ENCODE measurements at regions not wholly inside any gene's neighbourhood (a gene's known extent, or its start where the extent isn't known, plus 50 kb on each side); places are given as distances from the start of the nearest gene placed in this dataset.

DNA sequence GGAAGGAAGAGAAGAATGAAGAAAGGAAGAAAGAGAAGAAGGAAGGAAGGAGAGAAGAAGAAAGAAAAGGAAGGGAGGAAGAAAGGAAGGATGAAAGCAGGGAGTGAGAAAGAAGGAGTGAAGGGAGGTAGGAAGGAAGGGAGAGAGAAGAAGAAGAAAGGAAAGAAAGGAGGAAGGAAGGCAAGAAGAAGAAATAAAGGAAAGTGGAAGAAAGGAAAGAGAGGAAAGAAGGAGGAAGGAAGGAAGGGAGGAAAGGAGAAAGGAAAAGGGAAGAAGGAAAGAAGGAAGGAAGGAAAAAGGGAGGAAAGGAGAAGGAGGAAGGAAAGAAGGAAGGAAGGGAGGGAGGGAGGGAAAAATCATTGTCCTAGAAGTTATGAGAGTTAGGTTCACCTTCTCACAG lies 696.6 kb upstream of the TMEM132C start:
- CTCF ChIA-PET: interaction anchor here (1.8 kb wide), 1 partner anchor 11 kb away, joined by 7 read pairs; no protein-coding TSS in a partner anchor
- POLR2A ChIA-PET: no interaction called here
- H3K27me3 Mint-ChIP-seq (ENCODE audit: low read depth): peaks cover 30% of the 10 kb centered on the region
- no peak overlapping the region for H3K4me3 Mint-ChIP-seq
- peaks cover 8% of the 10 kb centered on the region for H3K36me3 Mint-ChIP-seq
- H3K9me3 Mint-ChIP-seq: peaks cover 7% of the 10 kb centered on the region
- DNase-seq (ENCODE audit: low spot score): no peak
- TF ChIP-seq PREB (CRISPR knock-in tag; IDR thresholded peaks at IDR 0.05; ENCODE audit: borderline replicate concordance) (no peak), MXD4 (CRISPR knock-in tag; IDR thresholded peaks at IDR 0.05; ENCODE audit: borderline replicate concordance) (no peak), ZNF416 (CRISPR knock-in tag; IDR thresholded peaks at IDR 0.05) (no peak), PRRX2 (CRISPR knock-in tag; IDR thresholded peaks at IDR 0.05) (no peak), GTF2I (CRISPR knock-in tag; conservative IDR thresholded peaks at IDR 0.05) (no peak), MLX (CRISPR knock-in tag; IDR thresholded peaks at IDR 0.05) (no peak), NR1H2 (CRISPR knock-in tag; IDR thresholded peaks at IDR 0.05) (no peak), ZNF671 (CRISPR knock-in tag; IDR thresholded peaks at IDR 0.05) (no peak)
- TF ChIP-seq, protein P1, sequence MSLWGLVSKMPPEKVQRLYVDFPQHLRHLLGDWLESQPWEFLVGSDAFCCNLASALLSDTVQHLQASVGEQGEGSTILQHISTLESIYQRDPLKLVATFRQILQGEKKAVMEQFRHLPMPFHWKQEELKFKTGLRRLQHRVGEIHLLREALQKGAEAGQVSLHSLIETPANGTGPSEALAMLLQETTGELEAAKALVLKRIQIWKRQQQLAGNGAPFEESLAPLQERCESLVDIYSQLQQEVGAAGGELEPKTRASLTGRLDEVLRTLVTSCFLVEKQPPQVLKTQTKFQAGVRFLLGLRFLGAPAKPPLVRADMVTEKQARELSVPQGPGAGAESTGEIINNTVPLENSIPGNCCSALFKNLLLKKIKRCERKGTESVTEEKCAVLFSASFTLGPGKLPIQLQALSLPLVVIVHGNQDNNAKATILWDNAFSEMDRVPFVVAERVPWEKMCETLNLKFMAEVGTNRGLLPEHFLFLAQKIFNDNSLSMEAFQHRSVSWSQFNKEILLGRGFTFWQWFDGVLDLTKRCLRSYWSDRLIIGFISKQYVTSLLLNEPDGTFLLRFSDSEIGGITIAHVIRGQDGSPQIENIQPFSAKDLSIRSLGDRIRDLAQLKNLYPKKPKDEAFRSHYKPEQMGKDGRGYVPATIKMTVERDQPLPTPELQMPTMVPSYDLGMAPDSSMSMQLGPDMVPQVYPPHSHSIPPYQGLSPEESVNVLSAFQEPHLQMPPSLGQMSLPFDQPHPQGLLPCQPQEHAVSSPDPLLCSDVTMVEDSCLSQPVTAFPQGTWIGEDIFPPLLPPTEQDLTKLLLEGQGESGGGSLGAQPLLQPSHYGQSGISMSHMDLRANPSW (CRISPR knock-in tag; conservative IDR thresholded peaks at IDR 0.05; ENCODE audit: low read depth): no peak
- TF ChIP-seq, protein P2, sequence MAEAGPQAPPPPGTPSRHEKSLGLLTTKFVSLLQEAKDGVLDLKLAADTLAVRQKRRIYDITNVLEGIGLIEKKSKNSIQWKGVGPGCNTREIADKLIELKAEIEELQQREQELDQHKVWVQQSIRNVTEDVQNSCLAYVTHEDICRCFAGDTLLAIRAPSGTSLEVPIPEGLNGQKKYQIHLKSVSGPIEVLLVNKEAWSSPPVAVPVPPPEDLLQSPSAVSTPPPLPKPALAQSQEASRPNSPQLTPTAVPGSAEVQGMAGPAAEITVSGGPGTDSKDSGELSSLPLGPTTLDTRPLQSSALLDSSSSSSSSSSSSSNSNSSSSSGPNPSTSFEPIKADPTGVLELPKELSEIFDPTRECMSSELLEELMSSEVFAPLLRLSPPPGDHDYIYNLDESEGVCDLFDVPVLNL (CRISPR knock-in tag; IDR thresholded peaks at IDR 0.05; ENCODE audit: borderline replicate concordance, low read depth): no peak
- TF ChIP-seq, protein P3, sequence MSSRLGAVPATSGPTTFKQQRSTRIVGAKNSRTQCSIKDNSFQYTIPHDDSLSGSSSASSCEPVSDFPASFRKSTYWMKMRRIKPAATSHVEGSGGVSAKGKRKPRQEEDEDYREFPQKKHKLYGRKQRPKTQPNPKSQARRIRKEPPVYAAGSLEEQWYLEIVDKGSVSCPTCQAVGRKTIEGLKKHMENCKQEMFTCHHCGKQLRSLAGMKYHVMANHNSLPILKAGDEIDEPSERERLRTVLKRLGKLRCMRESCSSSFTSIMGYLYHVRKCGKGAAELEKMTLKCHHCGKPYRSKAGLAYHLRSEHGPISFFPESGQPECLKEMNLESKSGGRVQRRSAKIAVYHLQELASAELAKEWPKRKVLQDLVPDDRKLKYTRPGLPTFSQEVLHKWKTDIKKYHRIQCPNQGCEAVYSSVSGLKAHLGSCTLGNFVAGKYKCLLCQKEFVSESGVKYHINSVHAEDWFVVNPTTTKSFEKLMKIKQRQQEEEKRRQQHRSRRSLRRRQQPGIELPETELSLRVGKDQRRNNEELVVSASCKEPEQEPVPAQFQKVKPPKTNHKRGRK (CRISPR knock-in tag; IDR thresholded peaks at IDR 0.05; ENCODE audit: borderline replicate concordance): no peak
- ATAC-seq: no peak
- H3K27ac Mint-ChIP-seq: no peak overlapping the region
- peaks cover 24% of the 10 kb centered on the region for H3K4me1 Mint-ChIP-seq

DNA sequence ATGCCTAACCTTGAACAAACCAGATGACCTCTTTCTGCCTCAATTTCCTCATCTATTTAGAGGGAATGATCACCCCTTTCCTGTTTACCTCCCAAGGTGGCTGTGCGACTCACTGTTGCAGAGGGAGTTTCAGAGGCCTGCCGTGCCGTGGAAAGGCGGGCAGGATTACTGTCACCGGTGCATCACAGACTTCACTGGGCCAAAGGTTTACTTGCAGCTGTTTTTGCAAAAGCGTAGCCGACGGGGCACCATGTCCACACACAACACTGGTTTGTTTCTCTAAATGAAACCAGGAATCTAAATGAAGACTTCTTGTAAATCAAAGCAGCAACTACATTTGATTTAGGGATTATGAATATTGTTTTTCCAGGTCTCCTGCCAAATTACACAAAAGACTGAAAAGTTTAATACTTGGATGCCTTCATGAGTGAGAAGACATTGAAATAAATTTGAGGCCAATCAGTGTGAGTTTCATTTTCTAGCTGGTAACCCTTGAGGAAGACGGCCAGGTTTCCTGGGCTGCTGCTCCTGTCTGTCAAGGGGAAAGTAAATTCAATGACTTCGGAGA lies 696.1 kb upstream of the TMEM132C start:
- H3K4me1 Mint-ChIP-seq: peaks cover 27% of the 10 kb centered on the region
- ATAC-seq: no peak
- no peak for TF ChIP-seq PREB (CRISPR knock-in tag; IDR thresholded peaks at IDR 0.05; ENCODE audit: borderline replicate concordance)
- peaks cover 8% of the 10 kb centered on the region for H3K36me3 Mint-ChIP-seq
- peaks cover 7% of the 10 kb centered on the region for H3K9me3 Mint-ChIP-seq
- POLR2A ChIA-PET: no interaction called here
- H3K4me3 Mint-ChIP-seq: no peak overlapping the region
- peaks cover 30% of the 10 kb centered on the region for H3K27me3 Mint-ChIP-seq (ENCODE audit: low read depth)
- no peak overlapping the region for H3K27ac Mint-ChIP-seq
- DNase-seq (ENCODE audit: low spot score): no peak
- CTCF ChIA-PET: interaction anchor here (1.8 kb wide), 1 partner anchor 11 kb away, joined by 7 read pairs; no protein-coding TSS in a partner anchor

DNA sequence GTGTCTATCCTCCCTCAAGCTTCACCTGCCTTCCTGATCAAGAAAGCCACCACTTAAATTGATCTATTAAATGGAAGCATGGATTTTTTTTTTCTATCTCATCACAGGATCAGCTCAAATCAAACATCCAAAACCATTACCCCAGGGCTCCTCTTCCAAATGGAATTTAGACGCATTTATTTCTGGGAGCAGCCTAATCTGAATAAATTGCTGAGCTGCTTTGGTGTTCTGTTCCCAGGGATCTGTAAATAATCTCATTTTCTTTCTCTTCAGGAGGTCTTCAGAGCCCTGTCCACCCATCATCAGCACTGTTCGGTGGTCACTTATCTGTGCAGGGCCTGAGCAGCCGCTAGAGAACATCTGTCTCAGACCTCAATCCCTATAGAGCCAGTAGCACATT lies 695.4 kb upstream of the TMEM132C start:
- Mint-ChIP-seq H3K27me3 (ENCODE audit: low read depth) (peaks cover 30% of the 10 kb centered on the region), H3K4me3 (no peak overlapping the region), H3K36me3 (peaks cover 7% of the 10 kb centered on the region), H3K27ac (no peak overlapping the region), H3K4me1 (peaks cover 34% of the 10 kb centered on the region), H3K9me3 (peaks cover 7% of the 10 kb centered on the region)
- ATAC-seq: no peak
- DNase-seq (ENCODE audit: low spot score): no peak
- CTCF ChIA-PET: interaction anchor here (0.8 to 1.8 kb wide), 2 partner anchors 12 to 106 kb away, joined by 3 to 7 read pairs; no protein-coding TSS in a partner anchor
- POLR2A ChIA-PET: no interaction called here
- TF ChIP-seq SMAD4 (CRISPR knock-in tag; IDR thresholded peaks at IDR 0.05) (no peak), ELF4 (CRISPR knock-in tag; IDR thresholded peaks at IDR 0.05; ENCODE audit: low read depth) (no peak), TCF7 (CRISPR knock-in tag; IDR thresholded peaks at IDR 0.05; ENCODE audit: low read depth) (no peak), ATF2 (CRISPR knock-in tag; IDR thresholded peaks at IDR 0.05; ENCODE audit: borderline replicate concordance, low read depth) (no peak), NFATC4 (CRISPR knock-in tag; IDR thresholded peaks at IDR 0.05) (no peak), USF1 (CRISPR knock-in tag; IDR thresholded peaks at IDR 0.05) (no peak), PRRX2 (CRISPR knock-in tag; IDR thresholded peaks at IDR 0.05) (no peak), CBFB (CRISPR knock-in tag; IDR thresholded peaks at IDR 0.05; ENCODE audit: low read depth) (no peak), ATF1 (CRISPR knock-in tag; IDR thresholded peaks at IDR 0.05) (no peak), NR1H2 (CRISPR knock-in tag; IDR thresholded peaks at IDR 0.05) (no peak), FOXK1 (CRISPR knock-in tag; IDR thresholded peaks at IDR 0.05) (no peak), FOXP1 (CRISPR knock-in tag; IDR thresholded peaks at IDR 0.05; ENCODE audit: borderline replicate concordance) (no peak)
